Myocyte (in vitro differentiated cells): ENCODE measurements at regions not wholly inside any gene's neighbourhood (a gene's known extent, or its start where the extent isn't known, plus 50 kb on each side); places are given as distances from the start of the nearest gene placed in this dataset.

Source experiments
- DNase-seq: peaks from one replicate; pipeline ENCODE4 v3.0.0-alpha.2; 2012; ENCODE audit warnings: low read depth

- DNase-seq, result no peak
Observed at GRCh38 chr10:33392706-33393105, 58.2 kb upstream of the NRP1 start.

DNA sequence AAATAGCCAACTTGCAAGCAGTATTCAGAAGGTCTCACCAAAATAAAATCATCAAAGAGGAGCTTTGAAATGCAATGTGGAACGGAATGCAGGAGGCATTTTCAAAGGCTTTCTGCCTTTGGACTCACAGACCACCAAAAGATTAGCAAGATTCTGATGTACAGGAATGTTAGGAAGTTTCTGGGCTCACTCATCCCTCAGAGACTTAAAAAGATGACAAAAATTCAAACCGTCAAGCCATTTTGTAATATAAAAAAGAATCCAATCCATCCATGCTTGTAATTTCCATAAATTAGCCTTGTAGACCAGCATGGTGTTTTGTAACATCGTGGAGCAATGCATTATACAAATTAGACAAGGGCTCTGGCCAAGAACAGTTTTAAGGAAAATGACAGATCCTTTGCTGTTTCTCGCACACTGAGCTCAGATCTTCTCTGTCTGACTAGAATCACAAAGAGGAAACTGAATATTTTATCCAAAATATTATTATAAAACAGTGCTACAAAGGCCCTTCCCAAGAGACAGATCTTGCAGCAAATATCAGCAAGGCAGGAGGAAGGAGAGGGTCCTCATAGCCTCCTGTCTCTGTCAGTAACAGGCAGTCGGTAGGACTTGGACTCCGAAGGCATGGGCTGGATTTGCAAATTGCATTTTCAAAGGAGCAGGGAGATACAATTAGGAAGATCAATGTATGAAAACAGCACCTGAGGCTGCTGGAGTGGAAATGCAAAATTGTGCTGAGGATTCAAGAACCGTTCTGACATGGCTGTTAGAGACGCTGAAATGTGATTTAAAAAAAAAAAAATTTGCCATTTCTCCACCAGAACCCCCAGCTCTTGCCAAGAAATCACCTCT is 57.4 kb upstream of the NRP1 start:
- DNase-seq, result no peak

GRCh38 chr10:33390046-33390445 is 55.6 kb upstream of the NRP1 start:
- DNase-seq, result no peak

- no peak for DNase-seq
Observed at GRCh38 chr10:33388785-33389184, 54.3 kb upstream of the NRP1 start.

GRCh38 chr10:33388382-33388781 is 53.9 kb upstream of the NRP1 start:
- DNase-seq, result no peak

GRCh38 chr10:33387720-33388119 is 53.3 kb upstream of the NRP1 start:
- DNase-seq, result no peak

DNA sequence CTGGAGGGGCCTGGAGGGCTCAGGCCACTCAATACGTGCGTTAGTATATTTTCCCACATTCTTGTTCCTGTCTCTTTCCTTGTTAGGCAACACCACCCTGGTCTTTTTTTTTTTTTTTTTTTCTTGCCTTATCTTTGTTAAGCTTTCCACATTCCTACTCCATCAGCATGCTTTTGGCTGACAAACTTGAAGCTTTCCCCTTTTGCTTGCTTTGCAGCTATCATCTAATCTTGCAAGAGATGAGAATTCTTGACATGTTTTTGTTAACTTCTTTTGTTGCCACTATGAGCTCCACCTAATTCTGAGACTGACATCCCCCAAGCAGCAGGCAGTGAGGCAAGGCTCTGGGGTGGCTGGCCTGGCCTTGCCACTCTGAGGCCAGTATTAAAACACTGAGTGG is 52.5 kb upstream of the NRP1 start:
- DNase-seq, result no peak

DNA sequence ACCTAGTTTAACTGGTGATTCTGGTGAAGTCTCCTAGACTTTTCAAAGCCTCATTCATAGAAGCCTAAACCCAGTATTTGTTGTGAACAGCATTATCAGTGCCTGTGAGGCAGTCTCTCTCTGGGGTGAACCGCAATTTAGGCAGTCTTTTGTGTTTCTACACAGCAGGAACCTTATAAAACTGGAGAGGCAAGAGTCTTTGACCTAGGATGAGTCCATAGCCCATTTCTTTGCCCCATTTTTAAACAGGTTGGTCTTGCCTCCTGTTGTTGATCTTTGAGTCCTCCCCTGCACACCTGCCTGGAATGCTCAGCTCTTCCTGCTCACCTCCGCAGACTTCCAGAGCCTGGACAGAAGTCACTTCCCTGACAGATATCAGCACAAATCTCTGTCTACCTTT is 51.2 kb upstream of the NRP1 start:
- DNase-seq, result no peak

- no peak for DNase-seq
Observed at GRCh38 chr10:33385015-33385414, 50.5 kb upstream of the NRP1 start.
